EH (cell line): ENCODE measurements at regions not wholly inside any gene's neighbourhood (a gene's known extent, or its start where the extent isn't known, plus 50 kb on each side); places are given as distances from the start of the nearest gene placed in this dataset.
"Not testable (repeated sequence)": the region's sequence is repeated elsewhere in the genome, so short reads cannot be mapped to it uniquely, and the experiment has no call there.

ENCODE experiments used
- DNase-seq: peaks from one replicate; pipeline ENCODE4 v3.0.0-alpha.2; 2015; ENCODE audit warnings: low read depth

DNA sequence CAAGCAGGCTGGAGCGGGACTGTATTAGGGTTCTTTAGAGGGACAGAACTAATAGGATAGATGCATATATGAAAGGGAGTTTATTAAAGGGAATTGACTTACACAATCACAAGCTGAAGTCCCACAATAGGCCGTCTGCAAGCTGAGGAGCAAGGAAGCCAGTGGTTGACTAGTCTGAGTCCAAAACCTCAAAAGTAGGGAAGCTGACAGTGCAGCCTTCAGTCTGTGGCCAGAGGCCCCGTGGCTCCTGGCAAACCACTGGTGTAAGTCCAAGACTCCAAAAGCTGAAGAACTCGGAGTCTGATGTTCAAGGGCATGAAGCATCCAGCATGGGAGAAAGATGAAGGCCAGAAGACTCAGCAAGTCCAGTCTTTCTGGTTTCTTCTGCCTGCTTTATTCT lies 281.8 kb downstream of the QKI start:
- DNase-seq: not testable (repeated sequence)

DNA sequence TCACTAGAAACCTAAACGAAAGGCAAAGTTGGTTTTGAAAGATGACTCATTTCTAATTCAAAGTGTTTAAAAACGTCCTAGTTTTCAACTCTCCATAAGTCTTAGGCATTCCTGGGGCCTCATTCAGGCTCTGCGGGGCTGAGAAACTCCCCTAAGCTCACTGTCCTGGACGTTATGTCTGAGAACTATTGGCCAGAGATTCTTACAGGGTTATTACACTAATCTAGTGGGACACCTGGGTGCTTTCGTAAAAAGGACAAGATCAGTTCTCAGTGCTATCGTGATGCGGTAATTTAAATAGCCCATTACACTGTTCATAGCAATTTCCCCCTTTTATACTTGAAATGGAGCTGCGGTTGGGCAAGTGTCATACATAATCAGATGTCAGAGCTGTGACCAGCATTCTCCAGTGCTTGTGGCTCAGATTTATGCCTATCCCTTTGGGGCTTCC lies 280.9 kb downstream of the QKI start:
- DNase-seq: no peak

DNA sequence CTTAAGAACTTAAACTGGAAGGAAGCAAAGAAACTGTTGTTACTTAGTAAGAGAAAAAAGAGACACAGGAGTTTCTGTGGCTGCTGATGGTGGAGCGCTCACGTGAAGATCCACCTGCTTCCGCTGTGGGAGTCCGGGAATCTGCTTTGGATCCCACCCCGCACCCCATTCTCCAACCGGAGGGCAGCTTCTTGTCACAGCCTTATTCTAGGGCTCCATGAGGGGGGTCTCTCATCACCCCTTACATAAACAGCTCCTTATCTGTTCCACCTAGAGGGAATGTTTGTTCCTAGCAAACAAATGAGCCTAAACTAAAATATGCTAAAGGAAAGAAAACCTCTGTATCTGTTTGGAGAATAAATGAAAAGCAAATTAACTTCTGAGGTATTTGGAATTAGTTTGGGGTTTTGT lies 280.5 kb downstream of the QKI start:
- DNase-seq: no peak

DNA sequence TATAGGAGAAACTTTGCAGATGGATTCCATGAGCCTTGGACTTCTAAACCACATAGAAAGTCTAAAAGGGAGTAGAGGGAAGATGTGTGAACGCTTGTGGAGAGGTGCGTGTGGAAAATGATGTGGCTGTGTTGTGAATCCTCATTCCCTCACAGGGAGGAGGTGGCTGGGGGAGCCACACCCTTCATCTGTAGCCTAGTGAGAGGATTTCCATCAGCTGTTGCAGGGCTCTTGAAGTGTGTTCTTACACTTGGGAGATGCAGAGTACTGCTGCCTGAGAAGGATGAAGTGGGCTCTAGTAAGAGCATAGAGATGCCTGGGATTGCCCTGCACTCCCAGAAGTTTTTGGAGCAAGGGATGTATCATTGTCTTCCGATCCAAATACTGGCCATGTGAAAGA lies 279.6 kb downstream of the QKI start:
- DNase-seq: no peak

DNA sequence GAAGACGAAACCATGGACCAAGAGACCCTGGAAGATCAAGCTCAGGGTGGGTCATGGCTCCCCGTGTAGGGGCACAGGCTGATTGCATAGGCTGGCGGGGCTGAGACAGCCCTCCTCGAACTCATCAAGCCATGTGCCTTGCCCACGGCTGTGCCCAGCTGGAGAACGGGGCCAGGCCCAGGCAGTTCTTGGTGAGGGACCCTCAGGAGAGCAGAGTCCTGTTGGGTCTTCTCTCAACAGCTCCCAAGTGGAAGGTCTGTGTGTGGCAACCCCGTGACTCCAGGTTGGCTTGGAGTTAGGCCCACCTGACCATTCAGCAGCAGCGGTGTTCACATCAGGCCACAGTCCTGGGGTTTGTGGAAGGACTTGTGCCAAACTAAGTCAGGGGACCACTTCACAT lies 276.5 kb downstream of the QKI start:
- DNase-seq: no peak

DNA sequence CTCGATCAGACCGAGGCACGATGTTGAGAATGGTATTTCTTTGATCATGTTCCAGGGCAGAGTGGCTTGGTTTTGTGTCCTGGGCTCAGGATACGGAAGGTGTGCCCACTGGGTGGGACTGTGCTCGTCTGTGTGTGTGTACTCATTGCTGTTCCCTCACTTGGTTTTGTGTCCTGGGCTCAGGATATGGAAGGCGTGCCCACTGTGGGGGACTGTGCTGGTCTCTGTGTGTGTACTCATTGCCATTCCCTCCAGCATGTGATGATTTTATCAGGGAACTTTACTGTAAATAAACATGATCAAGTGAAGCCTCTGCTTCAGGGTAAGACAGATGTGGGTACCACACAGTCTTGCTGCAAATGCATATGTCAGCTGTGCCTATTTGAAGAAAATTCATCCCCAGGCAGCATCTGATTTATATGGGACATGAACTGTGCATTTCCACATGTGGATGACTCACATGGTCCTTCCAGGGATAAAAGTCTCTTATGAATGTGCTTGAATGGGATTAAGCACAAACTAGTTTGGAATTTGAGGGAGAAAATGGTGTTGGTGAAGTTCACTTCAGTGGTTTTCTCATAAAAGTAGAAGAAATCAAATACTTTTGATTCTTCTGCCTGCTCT lies 274.3 kb downstream of the QKI start:
- peak; percentile 60 for DNase-seq

DNA sequence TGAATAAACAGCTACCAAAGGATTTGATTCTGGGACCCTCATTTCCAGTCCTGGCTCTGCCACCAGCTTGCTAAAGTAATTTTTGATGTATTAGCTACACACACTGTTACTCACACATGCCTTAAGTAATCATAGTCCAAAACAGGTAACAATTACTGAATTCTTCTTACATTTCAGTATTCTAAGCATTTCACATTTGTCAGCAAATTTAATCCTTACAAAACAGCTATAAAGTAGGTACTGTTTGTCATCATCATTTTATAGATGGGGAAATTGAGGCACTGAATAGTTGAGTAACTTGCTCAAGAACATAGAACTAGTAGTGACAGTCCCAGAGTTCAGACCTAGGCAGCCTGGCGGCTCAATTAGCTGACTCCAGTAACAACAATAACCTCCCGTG lies 272.6 kb downstream of the QKI start:
- no peak for DNase-seq

DNA sequence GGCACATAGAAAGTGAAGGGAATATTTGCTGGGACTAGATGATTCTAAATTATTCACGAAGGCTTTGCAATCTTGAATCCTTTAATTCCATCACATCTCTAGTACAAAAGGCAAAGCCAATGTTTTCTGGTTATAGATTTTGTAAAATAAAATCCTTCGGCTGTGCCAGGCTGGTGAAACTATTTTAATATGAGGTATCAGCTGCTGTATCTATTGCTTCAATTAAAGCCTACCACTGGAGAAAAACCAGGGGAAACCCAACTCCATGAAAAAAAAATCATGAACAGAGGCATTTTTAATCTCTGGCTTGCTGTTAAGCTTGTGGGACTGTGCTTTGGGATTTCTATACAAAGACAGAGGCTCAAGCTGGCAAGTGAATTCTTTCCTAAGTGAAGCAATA lies 271.8 kb downstream of the QKI start:
- no peak for DNase-seq

DNA sequence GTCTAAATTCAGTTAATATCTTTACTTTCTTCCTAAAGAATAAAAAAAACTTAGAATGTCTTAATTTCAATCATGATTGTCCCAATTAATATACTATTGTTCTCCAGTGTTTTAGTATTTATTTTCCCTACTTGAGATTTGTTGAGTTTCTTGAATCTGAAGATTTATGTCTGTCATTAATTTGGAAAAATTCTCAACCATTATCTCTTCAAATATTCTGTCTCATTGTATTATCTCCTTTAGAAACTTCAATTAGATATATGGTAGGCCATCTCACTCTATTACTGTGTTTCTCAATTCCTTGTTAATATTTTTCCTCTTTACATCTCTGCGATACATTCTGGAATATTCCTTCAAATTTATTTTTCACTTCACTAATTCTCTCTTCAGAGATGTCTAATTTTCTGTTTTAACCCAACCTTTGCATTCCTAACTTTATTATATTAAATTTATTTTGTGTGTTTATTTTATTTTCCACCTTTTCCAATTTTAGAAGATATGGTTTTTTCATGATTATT lies 268.6 kb downstream of the QKI start:
- no peak for DNase-seq

DNA sequence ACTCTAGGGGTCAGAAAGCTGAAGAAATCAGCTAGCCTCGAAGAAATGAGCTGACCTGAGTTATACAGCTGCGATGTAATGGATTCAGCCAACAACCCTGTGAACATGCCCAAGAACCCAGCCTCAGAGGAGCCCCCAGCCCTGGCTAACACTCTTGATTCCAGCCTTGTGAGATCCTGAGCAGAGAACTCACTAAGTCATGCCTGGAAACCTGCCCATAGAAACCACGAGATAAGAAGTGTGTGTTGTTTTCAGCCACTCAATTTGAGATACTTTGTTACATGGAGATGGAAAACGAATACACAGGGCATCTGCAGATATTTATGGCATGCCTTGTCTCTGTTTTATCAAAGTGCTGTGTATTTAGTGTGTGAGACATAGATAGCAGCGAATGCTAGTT lies 265.2 kb downstream of the QKI start:
- DNase-seq: peak; percentile 4

DNA sequence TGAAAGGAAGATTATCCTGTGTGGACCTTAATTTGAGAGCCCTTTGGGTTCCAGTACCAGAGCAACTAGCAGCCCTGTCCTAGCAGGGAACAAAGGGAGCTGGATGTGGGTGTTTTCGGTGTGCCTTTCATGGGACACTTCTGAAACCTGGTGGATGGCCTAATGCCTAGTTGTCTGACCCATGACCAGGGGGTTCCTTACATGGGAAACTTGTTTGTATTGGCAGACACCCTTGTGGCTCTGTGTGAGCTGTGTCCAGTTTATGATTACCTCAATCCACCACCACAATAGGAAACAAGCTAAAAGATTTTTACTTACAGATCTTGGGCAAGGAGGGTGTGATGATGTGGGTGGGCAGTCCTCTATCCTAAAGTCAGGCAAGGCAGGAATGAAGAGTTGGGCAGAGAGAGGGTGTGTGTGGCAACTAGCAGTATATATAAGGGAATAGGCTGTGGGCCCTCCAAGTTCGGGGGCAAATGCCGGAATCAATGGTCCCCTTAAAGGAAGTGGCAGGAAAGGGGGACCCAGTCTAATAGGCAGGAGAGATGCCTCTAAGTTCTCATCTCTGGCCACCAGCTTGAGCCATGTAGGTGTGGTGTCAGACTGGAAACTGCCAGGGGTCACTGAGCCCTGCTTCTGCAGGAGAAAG lies 264.6 kb downstream of the QKI start:
- DNase-seq: no peak

DNA sequence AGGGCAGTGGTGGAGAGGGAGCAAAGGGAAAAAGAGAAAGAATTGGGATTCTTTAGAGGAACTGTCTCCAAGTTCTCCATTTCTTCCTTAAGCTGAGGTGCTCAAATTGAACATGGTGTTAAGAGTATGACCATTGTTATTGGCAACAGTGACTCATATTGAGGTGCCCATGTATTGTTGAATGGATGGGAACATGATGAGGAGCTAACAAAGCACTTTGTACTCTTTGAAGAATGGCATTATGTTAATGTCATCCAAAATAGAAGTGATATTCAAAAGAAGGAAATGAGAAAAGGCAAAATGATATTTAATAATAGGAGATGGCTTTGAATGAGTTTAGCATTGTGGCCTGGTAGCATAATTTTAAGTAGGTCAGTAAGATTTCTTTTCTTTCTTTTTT lies 261.1 kb downstream of the QKI start:
- DNase-seq: no peak

DNA sequence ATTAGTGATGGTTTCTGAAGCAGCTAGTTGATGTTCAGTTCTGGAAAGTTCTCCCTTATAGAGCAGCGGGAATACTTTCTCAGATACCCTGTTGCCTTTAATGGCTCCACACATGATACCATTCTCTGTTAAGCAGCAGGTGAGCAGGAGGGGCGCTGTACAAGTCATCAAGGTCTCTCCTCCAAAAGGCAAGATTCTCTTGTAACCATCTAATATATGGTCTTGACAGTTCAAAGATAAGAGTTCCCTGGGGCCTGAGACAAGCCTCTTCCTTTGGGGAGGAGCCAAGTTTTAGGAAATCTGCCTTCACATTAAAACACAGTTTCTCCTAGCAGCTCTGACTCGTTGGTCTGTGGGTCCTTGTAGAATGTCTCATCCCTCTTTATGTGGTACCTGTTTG lies 258.2 kb downstream of the QKI start:
- no peak for DNase-seq

DNA sequence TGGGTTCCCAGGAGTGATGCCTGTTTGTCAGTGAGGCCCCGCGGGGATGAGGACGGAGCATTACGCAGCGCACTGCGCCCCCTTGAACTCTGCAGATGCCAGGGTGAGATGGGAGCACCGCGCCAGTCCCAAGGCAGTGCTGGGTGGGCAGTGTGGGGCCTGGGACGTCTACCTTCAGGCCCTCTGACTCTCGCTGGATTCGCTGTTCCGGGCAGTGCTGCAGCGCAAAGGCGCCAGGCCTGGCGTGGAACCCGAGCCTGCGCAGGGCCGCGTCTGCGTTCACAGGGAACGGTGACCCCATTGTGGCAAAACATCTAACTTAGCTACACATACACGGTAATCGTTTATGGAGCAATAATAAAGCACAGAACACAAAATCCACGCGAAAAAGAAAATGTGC lies 257.3 kb downstream of the QKI start:
- DNase-seq: no peak

DNA sequence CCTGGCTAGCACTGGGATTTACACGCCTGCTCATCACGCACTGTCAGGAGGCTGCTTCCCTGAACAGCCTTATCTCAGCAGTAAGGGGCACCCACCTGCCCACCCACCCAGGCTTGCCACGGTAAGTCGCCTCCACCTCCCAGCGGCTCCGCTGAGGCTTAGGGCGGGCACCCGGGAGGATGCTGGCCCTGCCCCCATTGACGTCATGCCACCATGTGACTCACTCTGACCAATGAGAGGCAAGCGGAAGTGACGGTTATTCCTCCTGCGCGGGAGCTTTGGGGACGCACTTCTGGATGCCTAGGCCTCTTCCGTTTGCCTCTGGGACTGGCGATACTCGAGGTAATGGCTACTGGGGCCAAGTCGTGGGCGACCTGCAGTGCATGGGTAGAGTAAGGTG lies 256.8 kb downstream of the QKI start:
- no peak for DNase-seq

DNA sequence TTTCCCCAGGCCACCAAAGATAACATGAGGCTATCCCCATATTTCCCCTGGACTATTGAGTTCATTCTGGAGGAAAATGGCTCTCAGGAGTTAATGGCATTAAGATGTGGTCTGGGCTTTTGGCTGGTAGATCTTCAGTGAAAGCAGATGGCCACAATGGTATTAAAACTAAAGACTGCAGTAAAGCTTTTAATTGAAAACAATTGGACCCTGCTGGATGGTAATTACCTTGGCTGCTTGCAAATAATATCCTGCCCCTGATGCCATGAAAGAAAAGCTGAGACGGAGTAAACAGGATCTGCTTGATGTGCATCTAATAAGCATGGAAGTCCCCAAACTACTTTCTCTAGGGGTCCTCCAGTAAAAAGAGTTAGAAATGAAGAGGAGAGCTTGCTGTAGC lies 255.8 kb downstream of the QKI start:
- DNase-seq: no peak

DNA sequence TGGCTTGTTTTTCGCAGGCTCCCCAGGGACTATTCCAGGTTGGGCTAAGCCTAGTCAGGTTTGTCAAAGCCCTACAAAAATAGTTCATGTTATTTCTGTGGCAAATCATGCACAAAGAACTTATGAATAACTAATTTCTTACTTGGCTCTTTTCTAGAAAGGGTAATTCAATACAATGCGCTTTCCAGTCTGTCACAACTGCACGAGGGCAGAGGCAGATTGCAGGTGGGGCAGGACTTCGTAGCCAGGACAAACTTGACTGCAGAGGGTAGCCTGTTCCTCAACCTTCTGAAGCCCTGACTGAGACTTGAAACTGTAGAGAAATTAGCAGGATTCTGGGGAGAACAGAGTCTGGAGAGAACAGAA lies 253.5 kb downstream of the QKI start:
- no peak for DNase-seq

DNA sequence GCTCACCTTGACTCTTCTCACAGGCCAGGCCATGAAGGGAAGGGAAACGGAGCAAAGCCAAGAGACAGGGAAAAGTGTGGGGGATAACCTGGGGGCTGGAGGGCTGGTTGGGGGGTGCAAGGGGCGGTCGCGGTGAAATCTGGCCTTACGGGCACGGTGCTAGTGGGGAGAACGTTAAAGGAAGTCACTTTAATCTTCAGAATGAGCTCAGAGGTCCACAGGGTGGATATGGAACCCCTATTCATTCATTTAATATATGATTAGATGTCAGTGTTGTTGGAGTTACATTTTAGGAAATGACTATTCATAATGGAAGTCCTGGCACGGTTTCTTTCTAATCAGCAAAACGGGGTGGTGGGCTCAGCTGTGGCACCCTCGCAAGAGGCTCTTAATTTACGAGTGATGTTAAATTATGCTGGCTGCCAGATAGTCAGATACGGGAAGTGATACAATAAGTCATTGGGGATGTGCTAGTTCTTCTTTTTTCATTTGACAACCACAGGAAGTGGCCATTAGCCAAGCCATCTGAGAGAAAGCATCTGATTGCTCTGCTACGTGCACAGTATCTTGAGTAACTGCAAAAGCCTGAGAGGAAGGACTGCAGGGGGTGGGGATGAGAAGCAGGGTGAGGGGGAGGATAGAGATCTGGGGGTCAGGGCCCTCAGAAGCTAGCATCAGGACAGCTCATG lies 253.0 kb downstream of the QKI start:
- peak; percentile 53 for DNase-seq

DNA sequence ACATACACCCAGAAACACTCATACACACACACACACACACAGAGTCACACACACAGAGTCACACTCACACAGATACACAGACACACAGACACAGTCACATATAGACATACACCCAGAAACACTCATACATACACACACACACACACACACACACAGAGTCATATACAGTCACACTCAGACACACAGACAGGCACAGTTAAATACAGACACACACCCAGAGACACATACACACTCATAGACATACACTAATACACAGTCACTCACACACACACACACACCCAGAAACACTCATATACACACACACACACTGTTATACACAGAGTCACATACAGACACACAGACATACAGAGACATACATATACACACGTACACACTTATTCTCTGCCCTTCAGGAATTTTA lies 250.9 kb downstream of the QKI start:
- DNase-seq: no peak

DNA sequence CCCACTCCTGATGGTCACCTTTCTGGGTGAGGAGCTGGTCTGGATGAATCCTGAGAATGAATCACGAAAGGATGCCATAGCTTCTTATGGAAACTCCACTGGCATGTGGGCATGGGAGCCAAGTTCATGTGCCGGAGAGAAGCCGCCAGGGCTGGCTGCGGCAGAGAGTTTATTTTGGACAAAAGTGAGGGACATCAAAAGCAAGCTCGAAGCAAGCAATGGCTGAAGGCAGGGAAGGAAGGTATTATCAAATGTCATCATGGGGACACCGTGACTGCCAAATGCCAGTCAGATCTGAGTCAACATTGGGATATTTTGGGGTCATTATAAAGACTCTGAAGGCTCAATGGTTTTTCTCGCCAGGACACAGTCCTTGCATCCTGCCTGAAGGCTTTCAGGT lies 249.1 kb downstream of the QKI start:
- DNase-seq: no peak

DNA sequence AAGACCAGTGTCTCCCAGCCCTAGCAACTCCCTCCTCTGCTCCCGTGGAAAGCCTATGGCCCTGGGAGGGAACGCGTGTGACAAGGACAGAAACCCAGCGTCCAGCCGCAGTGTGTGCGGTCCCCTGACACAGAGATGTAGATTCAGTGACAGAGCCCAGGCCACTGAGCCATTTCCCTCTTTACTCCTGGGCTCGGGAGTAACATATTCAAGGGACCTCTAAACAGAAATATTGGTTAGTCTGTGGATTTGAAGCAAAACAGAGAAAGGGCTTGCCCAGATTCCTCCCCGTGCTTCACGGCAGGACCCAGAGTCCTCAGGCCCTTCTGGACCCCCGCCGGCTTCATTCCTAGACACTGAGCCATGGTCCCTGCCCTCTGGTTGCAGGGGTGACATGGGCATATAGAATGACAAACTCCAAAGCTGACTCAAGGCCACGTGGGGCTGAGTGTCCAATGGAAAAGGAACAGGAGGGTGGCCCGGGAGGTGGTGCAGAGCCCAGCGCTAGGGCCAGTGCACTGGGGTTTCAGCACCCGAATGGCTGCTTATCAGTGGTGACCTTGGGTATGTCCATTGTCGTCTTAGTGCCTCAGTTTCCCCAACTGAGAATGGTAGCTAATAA lies 248.2 kb downstream of the QKI start:
- DNase-seq: no peak

DNA sequence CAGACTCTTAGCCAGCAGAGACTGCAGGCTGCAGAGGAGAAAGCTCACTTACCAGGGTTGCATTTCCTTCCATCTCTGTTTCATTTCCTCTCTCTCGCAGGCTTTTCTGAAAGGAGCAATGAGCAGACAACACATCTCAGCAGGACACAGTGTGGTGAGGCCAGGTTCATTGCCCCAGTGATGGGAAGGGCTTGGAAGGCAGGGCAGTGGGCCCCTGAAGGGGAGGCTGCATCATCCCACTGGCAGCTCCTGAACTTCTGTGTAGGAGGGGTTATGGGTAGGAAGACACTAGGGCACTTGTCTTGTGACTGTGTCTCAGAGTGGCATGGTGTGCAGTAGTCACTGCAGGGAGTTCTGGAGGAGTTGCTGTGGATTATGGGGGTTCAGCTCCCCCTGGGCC lies 246.8 kb downstream of the QKI start:
- DNase-seq: no peak

DNA sequence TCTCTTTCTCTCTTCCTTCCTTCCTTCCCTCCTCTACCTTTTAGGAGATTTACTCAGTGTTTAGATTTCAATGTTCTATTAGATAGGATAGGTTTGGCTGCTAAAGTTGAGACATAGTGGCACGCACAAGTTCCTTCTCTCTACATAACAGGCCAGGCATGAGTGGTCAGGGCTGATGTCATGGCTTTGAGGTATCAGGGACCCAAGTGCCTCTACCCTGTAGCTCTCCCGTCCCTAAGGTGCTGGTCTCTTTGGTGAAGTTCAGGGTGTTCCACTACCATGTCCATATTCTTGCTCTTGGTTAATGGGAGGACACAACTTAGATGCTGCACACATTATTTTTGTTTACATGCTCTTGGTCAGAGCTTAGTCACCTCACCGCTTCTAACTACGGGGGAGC lies 245.3 kb downstream of the QKI start:
- DNase-seq: no peak
